BLaER1 treated with 17β-estradiol and CSF1 and Interleukin-3, amounts not matched to agents 10 nM and 100 nM (cell line): ENCODE measurements at regions not wholly inside any gene's neighbourhood (a gene's known extent, or its start where the extent isn't known, plus 50 kb on each side); places are given as distances from the start of the nearest gene placed in this dataset.

Experiments
- H3K27ac ChIP-seq, 11 experiments: shearing (Covaris generic); formaldehyde crosslinking; 2 replicates each; pipeline ENCODE4 v1.8.1; 2022
- H3K27me3 ChIP-seq, 11 experiments: shearing (Covaris generic); formaldehyde crosslinking; 2 replicates each; pipeline ENCODE4 v1.8.1; 2022
- H3K36me3 ChIP-seq, 11 experiments: shearing (Covaris generic); formaldehyde crosslinking; 2 replicates each; pipeline ENCODE4 v1.8.1; 2022
- H3K4me1 ChIP-seq, 10 experiments: shearing (Covaris generic); formaldehyde crosslinking; 2 replicates each; pipeline ENCODE4 v1.8.1; 2022
- H3K4me2 ChIP-seq, 11 experiments: shearing (Covaris generic); formaldehyde crosslinking; 2 replicates each; pipeline ENCODE4 v1.8.1; 2022
- H3K4me3 ChIP-seq, 10 experiments: shearing (Covaris generic); formaldehyde crosslinking; 2 replicates each; pipeline ENCODE4 v1.8.1; 2022
- H3K9ac ChIP-seq, 11 experiments: shearing (Covaris generic); formaldehyde crosslinking; 2 replicates each; pipeline ENCODE4 v1.8.1; 2022
- H3K9me3 ChIP-seq, 11 experiments: shearing (Covaris generic); formaldehyde crosslinking; replicated peaks in 1 of 11; 2 replicates each; pipeline ENCODE4 v1.8.1; 2022
- H4K20me1 ChIP-seq, 11 experiments: shearing (Covaris generic); formaldehyde crosslinking; 2 replicates each; pipeline ENCODE4 v1.8.1; 2022
- Cebpa-rat ChIP-seq, 11 experiments: shearing (Covaris generic); IDR thresholded peaks; 2 replicates each; pipeline ENCODE4 v1.8.1; 2022

GRCh38 chr7:33776788-33777187 lies 128.6 kb upstream of the BMPER start:
- Histone ChIP-seq H4K20me1 (no peaks in the 10 kb centered on the region), H3K4me1 (peaks cover 28 to 68% (median 33%) of the 10 kb centered on the region in 10 experiments), H3K9ac (no peak overlapping the region), H3K27ac (peak overlapping the region in 1 of 11 experiments; percentile 39; a peak in 2 of 22 replicates), H3K9me3 (peaks cover 0 to 19% (median 0%) of the 10 kb centered on the region in 11 experiments; a peak in 6 of 22 replicates), H3K4me2 (peak overlapping the region in 4 of 11 experiments; percentile 64 to 77 (median 68); a peak in 5 of 22 replicates), H3K4me3 (no peak overlapping the region), H3K27me3 (no peaks in the 10 kb centered on the region), H3K36me3 (no peaks in the 10 kb centered on the region)
- TF ChIP-seq Cebpa-rat (IDR thresholded peaks at IDR 0.05) = no peak

- Histone ChIP-seq H3K36me3 (no peaks in the 10 kb centered on the region), H3K4me1 (peaks cover 28 to 69% (median 40%) of the 10 kb centered on the region in 10 experiments), H4K20me1 (no peaks in the 10 kb centered on the region), H3K9ac (no peak overlapping the region), H3K4me3 (no peak overlapping the region), H3K9me3 (peaks cover 0 to 13% (median 6%) of the 10 kb centered on the region in 11 experiments; a peak in 8 of 22 replicates), H3K4me2 (no peak overlapping the region), H3K27ac (no peak overlapping the region), H3K27me3 (no peaks in the 10 kb centered on the region)
- TF ChIP-seq Cebpa-rat (IDR thresholded peaks at IDR 0.05) = no peak
Observed at GRCh38 chr7:33778195-33778594, 127.1 kb upstream of the BMPER start.

- no peak overlapping the region for H3K4me2 ChIP-seq
- no peak overlapping the region for H3K4me3 ChIP-seq
- no peak overlapping the region for H3K27ac ChIP-seq
- H3K36me3 ChIP-seq = no peaks in the 10 kb centered on the region
- no peak overlapping the region for H3K9ac ChIP-seq
- no peak for TF ChIP-seq Cebpa-rat (IDR thresholded peaks at IDR 0.05)
- H3K4me1 ChIP-seq = peaks cover 24 to 59% (median 33%) of the 10 kb centered on the region in 10 experiments
- no peaks in the 10 kb centered on the region for H4K20me1 ChIP-seq
- H3K27me3 ChIP-seq = no peaks in the 10 kb centered on the region
- peaks cover 0 to 12% (median 9%) of the 10 kb centered on the region in 11 experiments; a peak in 7 of 22 replicates for H3K9me3 ChIP-seq
Observed at GRCh38 chr7:33779216-33779615, 126.1 kb upstream of the BMPER start.

- Histone ChIP-seq H3K36me3 (no peaks in the 10 kb centered on the region), H3K9ac (no peak overlapping the region), H3K4me1 (peaks cover 5 to 40% (median 13%) of the 10 kb centered on the region in 10 experiments; a peak in 17 of 20 replicates), H3K4me2 (peak overlapping the region in 5 of 11 experiments; percentile 10 to 40 (median 26); a peak in 5 of 22 replicates), H3K27me3 (no peaks in the 10 kb centered on the region), H4K20me1 (no peaks in the 10 kb centered on the region), H3K27ac (no peak overlapping the region), H3K9me3 (peaks cover 0 to 16% (median 9%) of the 10 kb centered on the region in 11 experiments; a peak in 7 of 22 replicates), H3K4me3 (no peak overlapping the region)
- TF ChIP-seq Cebpa-rat (IDR thresholded peaks at IDR 0.05) = no peak
Observed at GRCh38 chr7:33781167-33781566, 124.2 kb upstream of the BMPER start.

GRCh38 chr7:33781796-33782195 lies 123.5 kb upstream of the BMPER start:
- no peak overlapping the region for H3K9ac ChIP-seq
- no peaks in the 10 kb centered on the region for H4K20me1 ChIP-seq
- H3K4me3 ChIP-seq = no peak overlapping the region
- H3K9me3 ChIP-seq = peaks cover 0 to 16% (median 9%) of the 10 kb centered on the region in 11 experiments; a peak in 7 of 22 replicates
- H3K4me1 ChIP-seq = peaks cover 5 to 33% (median 10%) of the 10 kb centered on the region in 10 experiments; a peak in 14 of 20 replicates
- peak overlapping the region in 1 of 11 experiments; percentile 63; a peak in 1 of 22 replicates for H3K4me2 ChIP-seq
- H3K36me3 ChIP-seq = no peaks in the 10 kb centered on the region
- no peaks in the 10 kb centered on the region for H3K27me3 ChIP-seq
- H3K27ac ChIP-seq = no peak overlapping the region
- TF ChIP-seq Cebpa-rat (IDR thresholded peaks at IDR 0.05) = no peak

- Histone ChIP-seq H3K9me3 (peaks cover 0 to 16% (median 9%) of the 10 kb centered on the region in 11 experiments; a peak in 7 of 22 replicates), H3K4me1 (peaks cover 5 to 25% (median 9%) of the 10 kb centered on the region in 10 experiments; a peak in 14 of 20 replicates), H3K4me3 (no peak overlapping the region), H3K4me2 (no peak overlapping the region), H4K20me1 (no peaks in the 10 kb centered on the region), H3K27me3 (no peaks in the 10 kb centered on the region), H3K9ac (no peak overlapping the region), H3K27ac (no peak overlapping the region), H3K36me3 (no peaks in the 10 kb centered on the region)
- no peak for TF ChIP-seq Cebpa-rat (IDR thresholded peaks at IDR 0.05)
Observed at GRCh38 chr7:33784000-33784399, 121.3 kb upstream of the BMPER start.

GRCh38 chr7:33788531-33788930 lies 116.8 kb upstream of the BMPER start:
- H4K20me1 ChIP-seq = no peaks in the 10 kb centered on the region
- H3K27ac ChIP-seq = no peak overlapping the region
- H3K9ac ChIP-seq = no peak overlapping the region
- no peak for TF ChIP-seq Cebpa-rat (IDR thresholded peaks at IDR 0.05)
- no peak overlapping the region for H3K4me2 ChIP-seq
- H3K9me3 ChIP-seq = peaks cover 0 to 6% (median 0%) of the 10 kb centered on the region in 11 experiments; a peak in 2 of 22 replicates
- peaks cover 5 to 14% (median 10%) of the 10 kb centered on the region in 10 experiments; a peak in 16 of 20 replicates for H3K4me1 ChIP-seq
- H3K27me3 ChIP-seq = no peaks in the 10 kb centered on the region
- H3K4me3 ChIP-seq = no peak overlapping the region
- H3K36me3 ChIP-seq = no peaks in the 10 kb centered on the region

- no peak for TF ChIP-seq Cebpa-rat (IDR thresholded peaks at IDR 0.05)
- Histone ChIP-seq H3K4me1 (peaks cover 5 to 14% (median 10%) of the 10 kb centered on the region in 10 experiments; a peak in 16 of 20 replicates), H4K20me1 (no peaks in the 10 kb centered on the region), H3K9me3 (no peaks in the 10 kb centered on the region), H3K27ac (peak overlapping the region in 2 of 11 experiments; percentile 12 to 32; a peak in 1 of 22 replicates), H3K4me3 (no peak overlapping the region), H3K36me3 (no peaks in the 10 kb centered on the region), H3K9ac (no peak overlapping the region), H3K4me2 (peak overlapping the region; percentile 9 to 59 (median 32); a peak in 15 of 22 replicates), H3K27me3 (no peaks in the 10 kb centered on the region)
Observed at GRCh38 chr7:33789871-33790630, 115.3 kb upstream of the BMPER start.

GRCh38 chr7:33790746-33791145 lies 114.6 kb upstream of the BMPER start:
- Histone ChIP-seq H3K4me1 (peaks cover 5 to 14% (median 10%) of the 10 kb centered on the region in 10 experiments; a peak in 16 of 20 replicates), H3K4me3 (no peak overlapping the region), H3K4me2 (no peak overlapping the region), H3K9me3 (no peaks in the 10 kb centered on the region), H3K27me3 (no peaks in the 10 kb centered on the region), H3K27ac (no peak overlapping the region), H3K9ac (no peak overlapping the region), H3K36me3 (no peaks in the 10 kb centered on the region), H4K20me1 (no peaks in the 10 kb centered on the region)
- TF ChIP-seq Cebpa-rat (IDR thresholded peaks at IDR 0.05) = no peak
